GM19455 (cell line): ENCODE measurements at regions not wholly inside any gene's neighbourhood (a gene's known extent, or its start where the extent isn't known, plus 50 kb on each side); places are given as distances from the start of the nearest gene placed in this dataset.
"Not testable (repeated sequence)": the region's sequence is repeated elsewhere in the genome, so short reads cannot be mapped to it uniquely, and the experiment has no call there.

ENCODE experiments used
- ATAC-seq: cut with Tn5 transposase; IDR thresholded peaks from one replicate; pipeline ENCODE4 v1.9.1; 2021; ENCODE audit not compliant: unreplicated experiment

- ATAC-seq, result no peak
These were observed 81.4 kb downstream of the ALOX5AP start for GRCh38 chr13:30816736-30817135.

- no peak for ATAC-seq
These were observed 83.1 kb downstream of the ALOX5AP start for GRCh38 chr13:30818323-30818960.

- ATAC-seq, result no peak
These were observed 84.0 kb downstream of the ALOX5AP start for GRCh38 chr13:30819136-30819888.

- ATAC-seq, result no peak
These were observed 84.7 kb upstream of the MEDAG start for GRCh38 chr13:30821421-30821820.

GRCh38 chr13:30824651-30825050, 81.4 kb upstream of the MEDAG start:
- no peak for ATAC-seq

- no peak for ATAC-seq
These were observed 79.0 kb upstream of the MEDAG start for GRCh38 chr13:30826911-30827577.

GRCh38 chr13:30827578-30827925, 78.5 kb upstream of the MEDAG start:
- no peak for ATAC-seq

- no peak for ATAC-seq
These were observed 76.8 kb upstream of the MEDAG start for GRCh38 chr13:30829145-30829832.

GRCh38 chr13:30829833-30830637, 76.0 kb upstream of the MEDAG start:
- ATAC-seq, result no peak

GRCh38 chr13:30830638-30830965, 75.5 kb upstream of the MEDAG start:
- ATAC-seq, result no peak

GRCh38 chr13:30831515-30831914, 74.6 kb upstream of the MEDAG start:
- ATAC-seq, result no peak

GRCh38 chr13:30832377-30832776, 73.7 kb upstream of the MEDAG start:
- no peak for ATAC-seq

- ATAC-seq, result no peak
These were observed 73.2 kb upstream of the MEDAG start for GRCh38 chr13:30832845-30833332.

- ATAC-seq, result no peak
These were observed 70.6 kb upstream of the MEDAG start for GRCh38 chr13:30835442-30835841.

GRCh38 chr13:30837227-30838159, 68.6 kb upstream of the MEDAG start:
- no peak for ATAC-seq

- ATAC-seq, result not testable (repeated sequence)
These were observed 66.4 kb upstream of the MEDAG start for GRCh38 chr13:30839636-30840035.

GRCh38 chr13:30840515-30840914, 65.6 kb upstream of the MEDAG start:
- ATAC-seq, result no peak

- no peak for ATAC-seq
These were observed 64.9 kb upstream of the MEDAG start for GRCh38 chr13:30841154-30841553.

- no peak for ATAC-seq
These were observed 62.5 kb upstream of the MEDAG start for GRCh38 chr13:30843548-30843947.
